H1 (cell line): ENCODE measurements at regions not wholly inside any gene's neighbourhood (a gene's known extent, or its start where the extent isn't known, plus 50 kb on each side); places are given as distances from the start of the nearest gene placed in this dataset.

ENCODE experiments used
- CTCF ChIA-PET: fragments of 300-600 bp; sonication (Branson Sonifier 250); formaldehyde crosslinking; loops from one replicate; lab custom pipeline; 2021; ENCODE audit not compliant: partially characterized antibody; lab: Charles Lee
- POLR2A ChIA-PET: fragments of 300-600 bp; sonication (Branson Sonifier 250); formaldehyde crosslinking; loops from one replicate; lab custom pipeline; 2021; ENCODE audit warnings: inconsistent platforms; ENCODE audit not compliant: partially characterized antibody; lab: Charles Lee
- DNase-seq, 2 experiments: peaks; one replicate each; pipeline versions ENCODE4 v3.0.0 to v3.0.0-alpha.2; 2010 to 2022; ENCODE audit warnings: low spot score in 2 of 2, low read depth in 1 of 2, mixed read lengths in 1 of 2
- FAIRE-seq: peaks from 2 replicates; lab custom pipeline; 2011; peaks lifted over from hg19 to GRCh38; lab: Jason Lieb, UNC
- H2AFZ ChIP-seq: 2 replicates; pipeline ENCODE4 v1.8.1; 2012; ENCODE audit warnings: low read length, inconsistent platforms
- H2AK5ac ChIP-seq: 2 replicates; pipeline ENCODE4 v1.6.1; 2013; ENCODE audit warnings: low read depth, low read length
- H2BK120ac ChIP-seq: replicated peaks from 2 replicates; pipeline ENCODE3; 2013; ENCODE audit warnings: low read depth, low read length, inconsistent platforms
- H2BK12ac ChIP-seq: 2 replicates; pipeline ENCODE4 v1.6.1; 2013; ENCODE audit warnings: low read depth, low read length
- H2BK15ac ChIP-seq: 2 replicates; pipeline ENCODE4 v1.6.1; 2013; ENCODE audit warnings: low read length
- H2BK20ac ChIP-seq: 2 replicates; pipeline ENCODE4 v1.6.1; 2013; ENCODE audit warnings: low read length
- H2BK5ac ChIP-seq: 2 replicates; pipeline ENCODE4 v1.6.1; 2013; ENCODE audit warnings: low read depth, low read length
- H3K14ac ChIP-seq: 2 replicates; pipeline ENCODE4 v1.6.1; 2013; ENCODE audit warnings: inconsistent platforms; ENCODE audit not compliant: insufficient read length
- H3K18ac ChIP-seq: 2 replicates; pipeline ENCODE4 v1.6.1; 2013; ENCODE audit warnings: low read length; ENCODE audit errors: extremely low read depth
- H3K23ac ChIP-seq: 2 replicates; pipeline ENCODE4 v1.6.1; 2013; ENCODE audit warnings: inconsistent platforms; ENCODE audit not compliant: insufficient read length
- H3K23me2 ChIP-seq: 2 replicates; pipeline ENCODE4 v1.6.1; 2013; ENCODE audit warnings: low read depth, low read length
- H3K27ac ChIP-seq: 2 replicates; pipeline ENCODE4 v1.6.1; 2011; ENCODE audit warnings: low read depth, low read length, inconsistent platforms
- H3K27me3 ChIP-seq, 4 experiments: replicated peaks in 1 of 4; 1 replicate in 1 of 4; 2 replicates in 3 of 4; pipeline versions ENCODE4 v1.6.1 to v1.8.1; 2011 to 2013; ENCODE audit warnings: low read length in 3 of 4, mild to moderate bottlenecking in 3 of 4, inconsistent platforms in 2 of 4, mixed read lengths in 2 of 4, moderate library complexity in 1 of 4; ENCODE audit not compliant: control insufficient read depth in 3 of 4, insufficient read depth in 3 of 4; ENCODE audit errors: extremely low read depth in 1 of 4
- H3K36me3 ChIP-seq, 4 experiments: 2 replicates each; pipeline versions ENCODE4 v1.6.1 to v1.8.1; 2011 to 2013; ENCODE audit warnings: mild to moderate bottlenecking in 4 of 4, low read length in 3 of 4, moderate library complexity in 2 of 4, control low read depth in 1 of 4, inconsistent platforms in 1 of 4; ENCODE audit not compliant: insufficient read depth in 4 of 4, control insufficient read depth in 2 of 4
- H3K4ac ChIP-seq: replicated peaks from 2 replicates; pipeline ENCODE3; 2013; ENCODE audit warnings: low read length, low read depth, mixed read lengths, inconsistent platforms; ENCODE audit not compliant: insufficient read length
- H3K4me1 ChIP-seq, 4 experiments: replicated peaks in 1 of 4; 1 replicate in 1 of 4; 2 replicates in 3 of 4; pipeline versions ENCODE4 v1.6.1 to v1.8.1; 2011 to 2013; ENCODE audit warnings: low read length in 3 of 4, inconsistent platforms in 2 of 4, mixed read lengths in 1 of 4; ENCODE audit not compliant: insufficient read depth in 4 of 4, control insufficient read depth in 3 of 4
- H3K4me2 ChIP-seq, 2 experiments: 2 replicates each; pipeline versions ENCODE4 v1.6.1 to v1.8.1; 2011 to 2013; ENCODE audit warnings: low read depth in 2 of 2, low read length in 2 of 2, control low read depth in 1 of 2, inconsistent platforms in 1 of 2, mild to moderate bottlenecking in 1 of 2; ENCODE audit not compliant: insufficient read depth in 1 of 2
- H3K4me3 ChIP-seq, 4 experiments: fragments of 200-600, 300-600 bp in 1 of 4; sonication (generic), shearing (Covaris generic), sonication (Bioruptor Twin) in 1 of 4; 2 replicates each; pipeline versions ENCODE4 v1.5.1 to v1.8.1; 2011 to 2016; ENCODE audit warnings: low read length in 4 of 4, low read depth in 3 of 4, control low read depth in 2 of 4, inconsistent platforms in 2 of 4, mild to moderate bottlenecking in 2 of 4, mixed read lengths in 1 of 4, moderate library complexity in 1 of 4; ENCODE audit not compliant: insufficient read depth in 2 of 4; ENCODE audit errors: extremely low read depth in 1 of 4
- H3K56ac ChIP-seq: replicated peaks from 2 replicates; pipeline ENCODE3; 2013; ENCODE audit warnings: low read depth, mild to moderate bottlenecking, mixed read lengths, low read length, inconsistent platforms; ENCODE audit not compliant: insufficient read length
- H3K79me1 ChIP-seq: 2 replicates; pipeline ENCODE4 v1.6.1; 2013; ENCODE audit warnings: low read depth, low read length, control low read depth
- H3K79me2 ChIP-seq, 2 experiments: 2 replicates each; pipeline versions ENCODE4 v1.6.1 to v1.8.1; 2012 to 2013; ENCODE audit warnings: low read length in 2 of 2, mild to moderate bottlenecking in 2 of 2, inconsistent platforms in 1 of 2; ENCODE audit not compliant: insufficient read depth in 2 of 2, control insufficient read depth in 1 of 2
- H3K9ac ChIP-seq, 4 experiments: replicated peaks in 1 of 4; 1 replicate in 1 of 4; 2 replicates in 3 of 4; pipeline versions ENCODE4 v1.6.1 to v1.8.1; 2011 to 2013; ENCODE audit warnings: low read depth in 3 of 4, low read length in 3 of 4, control low read depth in 2 of 4, mild to moderate bottlenecking in 2 of 4, moderate library complexity in 2 of 4, inconsistent platforms in 1 of 4; ENCODE audit errors: extremely low read depth in 1 of 4
- H3K9me3 ChIP-seq, 2 experiments: 2 replicates each; pipeline versions ENCODE4 v1.6.1 to v1.8.1; 2012 to 2013; ENCODE audit warnings: mild to moderate bottlenecking in 2 of 2, moderate library complexity in 2 of 2, control low read depth in 1 of 2, inconsistent platforms in 1 of 2, low read depth in 1 of 2, low read length in 1 of 2, mixed read lengths in 1 of 2; ENCODE audit not compliant: insufficient read depth in 2 of 2
- H4K20me1 ChIP-seq, 2 experiments: replicated peaks in 1 of 2; 2 replicates each; pipeline versions ENCODE3 to v1.8.1; 2011 to 2013; ENCODE audit warnings: inconsistent platforms in 2 of 2, low read length in 2 of 2, mild to moderate bottlenecking in 1 of 2; ENCODE audit not compliant: insufficient read depth in 2 of 2, control insufficient read depth in 1 of 2
- H4K5ac ChIP-seq: 2 replicates; pipeline ENCODE4 v1.6.1; 2013; ENCODE audit warnings: low read length, low read depth, mixed read lengths, inconsistent platforms; ENCODE audit not compliant: insufficient read length
- H4K8ac ChIP-seq: 2 replicates; pipeline ENCODE4 v1.8.0; 2013; ENCODE audit warnings: mild to moderate bottlenecking, moderate library complexity, low read length, inconsistent platforms; ENCODE audit not compliant: insufficient read depth; ENCODE audit errors: extremely low read depth
- H4K91ac ChIP-seq: replicated peaks from 2 replicates; pipeline ENCODE3; 2013; ENCODE audit warnings: low read length, mixed read lengths, inconsistent platforms; ENCODE audit not compliant: insufficient read length
- FOSL1 ChIP-seq: IDR thresholded peaks from 2 replicates; pipeline ENCODE4 v1.6.1; 2011; ENCODE audit warnings: mild to moderate bottlenecking, low read depth, low read length, moderate library complexity; ENCODE audit not compliant: insufficient read depth
- SIN3A ChIP-seq, 2 experiments: IDR thresholded peaks in 1 of 2; conservative IDR thresholded peaks in 1 of 2; 2 replicates each; pipeline ENCODE4 v1.6.1; 2011 to 2012; ENCODE audit warnings: low read length in 2 of 2, improper control_type of control experiment in 1 of 2, low read depth in 1 of 2, mild to moderate bottlenecking in 1 of 2
- ZNF274 ChIP-seq: IDR thresholded peaks from 2 replicates; pipeline ENCODE4 v1.7.0; 2012; ENCODE audit warnings: low read length, borderline replicate concordance; ENCODE audit errors: extremely low read depth

DNA sequence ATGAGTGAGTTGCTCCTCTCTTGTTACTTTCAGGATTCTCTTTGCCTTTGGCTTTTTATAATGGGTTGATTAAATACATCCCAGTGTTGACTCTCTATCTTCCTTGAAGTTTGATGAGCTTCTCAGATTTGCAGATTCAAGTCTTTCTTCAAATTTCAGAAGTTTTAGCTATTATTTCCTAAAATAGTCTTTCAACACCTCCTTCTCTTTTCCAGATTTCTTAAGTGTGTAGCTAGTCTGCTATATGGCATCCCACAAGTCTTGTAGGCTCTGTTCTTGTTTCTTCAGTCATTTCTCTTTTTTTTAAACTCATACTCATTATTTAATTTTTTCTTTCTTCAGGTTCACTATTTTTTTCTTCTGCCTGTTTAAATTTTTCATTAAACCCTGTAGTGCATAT, 287.7 kb upstream of the CNTNAP5 start:
- H3K27me3 ChIP-seq = no peaks in the 10 kb centered on the region
- no peaks in the 10 kb centered on the region for H3K36me3 ChIP-seq
- CTCF ChIA-PET = no interaction called here
- no peaks in the 10 kb centered on the region for H3K79me2 ChIP-seq
- no peak overlapping the region for H3K4me2 ChIP-seq
- H4K8ac ChIP-seq = no peak overlapping the region
- H3K79me1 ChIP-seq = no peaks in the 10 kb centered on the region
- no peak for TF ChIP-seq ZNF274
- no peak for TF ChIP-seq SIN3A (conservative IDR thresholded peaks at IDR 0.05 in 1 of 2, IDR thresholded peaks at IDR 0.05 in 1 of 2; ENCODE audit: low read depth in 1 of 2, low read length in 2 of 2)
- TF ChIP-seq FOSL1 = no peak
- TF ChIP-seq, all 59 proteins: peak for 0
- Histone ChIP-seq H3K23ac (no peak overlapping the region), H3K4me3 (no peak overlapping the region), H3K9ac (no peak overlapping the region), H3K4me1 (peaks cover 0 to 2% (median under 1%) of the 10 kb centered on the region in 4 experiments; a peak in 1 of 7 replicates), H3K18ac (no peak overlapping the region), H2BK5ac (no peak overlapping the region), H3K14ac (no peak overlapping the region), H2BK12ac (no peak overlapping the region), H3K23me2 (no peaks in the 10 kb centered on the region), H2AK5ac (no peak overlapping the region), H4K5ac (no peak overlapping the region), H3K56ac (no peak overlapping the region), H3K9me3 (no peaks in the 10 kb centered on the region), H2BK20ac (no peak overlapping the region), H2AFZ (no peak overlapping the region), H3K4ac (no peak overlapping the region), H4K20me1 (no peaks in the 10 kb centered on the region), H2BK15ac (no peak overlapping the region), H4K91ac (no peak overlapping the region), H3K27ac (no peak overlapping the region), H2BK120ac (no peak overlapping the region)
- FAIRE-seq (no peak), DNase-seq (no peak)
- POLR2A ChIA-PET = no interaction called here
